Suprapubic skin (tissue), 4 donors: ENCODE measurements at regions not wholly inside any gene's neighbourhood (a gene's known extent, or its start where the extent isn't known, plus 50 kb on each side); places are given as distances from the start of the nearest gene placed in this dataset.

Experiments
- DNase-seq, 2 donors: peaks; one replicate each; pipeline ENCODE4 v3.0.0-alpha.2; 2019; ENCODE audit warnings: low spot score in 2 of 2
- H3K27ac ChIP-seq: fragments of 200-600 bp; sonication (generic); one replicate; pipeline ENCODE4 v1.5.1; 2019
- H3K27me3 ChIP-seq: fragments of 200-600 bp; sonication (generic); one replicate; pipeline ENCODE4 v1.5.1; 2019
- H3K36me3 ChIP-seq: fragments of 200-600 bp; sonication (generic); one replicate; pipeline ENCODE4 v1.5.1; 2019
- H3K4me1 ChIP-seq: fragments of 200-600 bp; sonication (generic); one replicate; pipeline ENCODE4 v1.5.1; 2019
- H3K4me3 ChIP-seq: fragments of 200-600 bp; sonication (generic); one replicate; pipeline ENCODE4 v1.5.1; 2019; ENCODE audit warnings: mild to moderate bottlenecking
- H3K9me3 ChIP-seq: fragments of 200-600 bp; sonication (generic); one replicate; pipeline ENCODE4 v1.5.1; 2019
- CTCF ChIP-seq, 2 donors: fragments of 200-600 bp in 1 of 2; fragments of 450-650 bp in 1 of 2; sonication (generic) in 1 of 2; IDR thresholded peaks; one replicate each; pipeline ENCODE4 v1.5.1; 2016 to 2019; ENCODE audit warnings: antibody characterized with exemption in 2 of 2, mild to moderate bottlenecking in 1 of 2, moderate library complexity in 1 of 2
- EP300 ChIP-seq: sonication (generic); formaldehyde crosslinking; IDR thresholded peaks from one replicate; pipeline ENCODE4 v1.6.1; 2017; ENCODE audit warnings: antibody characterized with exemption
- POLR2A ChIP-seq, 2 donors: fragments of 450-650 bp; IDR thresholded peaks; one replicate each; pipeline ENCODE4 v1.6.1; 2017; ENCODE audit warnings: antibody characterized with exemption in 2 of 2, mild to moderate bottlenecking in 2 of 2, moderate library complexity in 2 of 2
- POLR2AphosphoS5 ChIP-seq, 3 donors: sonication (generic); formaldehyde crosslinking; IDR thresholded peaks; one replicate each; pipeline ENCODE4 v1.6.1; 2017; ENCODE audit warnings: antibody characterized with exemption in 3 of 3
- WGBS: methylation state at CpG from one replicate; pipeline ENCODE4 v1.1.5; 2018; 5-methylcytosine and 5-hydroxymethylcytosine counted together

- Histone ChIP-seq H3K27ac (no peak overlapping the region), H3K9me3 (no peaks in the 10 kb centered on the region), H3K4me1 (no peaks in the 10 kb centered on the region), H3K36me3 (no peaks in the 10 kb centered on the region), H3K4me3 (no peak overlapping the region), H3K27me3 (peaks cover 9% of the 10 kb centered on the region)
- TF ChIP-seq CTCF (IDR thresholded peaks at IDR 0.05) (no peak), POLR2AphosphoS5 (IDR thresholded peaks at IDR 0.05) (no peak), POLR2A (IDR thresholded peaks at IDR 0.05) (no peak), EP300 (no peak)
- DNase-seq, result no peak
- 79% methylated on average over 8 of the region's 8 CpGs for WGBS
These were observed 103.7 kb downstream of the LINC00237 start for GRCh38 chr20:21002486-21002885.

- Histone ChIP-seq H3K27ac (no peak overlapping the region), H3K36me3 (no peaks in the 10 kb centered on the region), H3K4me3 (no peak overlapping the region), H3K4me1 (no peaks in the 10 kb centered on the region), H3K27me3 (peaks cover 10% of the 10 kb centered on the region), H3K9me3 (no peaks in the 10 kb centered on the region)
- no peak for DNase-seq
- WGBS, result 84% methylated on average over 12 of the region's 12 CpGs
- TF ChIP-seq EP300, result no peak
- TF ChIP-seq POLR2AphosphoS5 (IDR thresholded peaks at IDR 0.05), result no peak
- TF ChIP-seq CTCF (IDR thresholded peaks at IDR 0.05), result no peak
- TF ChIP-seq POLR2A (IDR thresholded peaks at IDR 0.05), result no peak
These were observed 112.8 kb downstream of the LINC00237 start for GRCh38 chr20:20993372-20993771.

- no peak for TF ChIP-seq POLR2AphosphoS5 (IDR thresholded peaks at IDR 0.05)
- no peak for TF ChIP-seq EP300
- TF ChIP-seq POLR2A (IDR thresholded peaks at IDR 0.05), result no peak
- TF ChIP-seq CTCF (IDR thresholded peaks at IDR 0.05), result no peak
- no peaks in the 10 kb centered on the region for H3K9me3 ChIP-seq
- no peak for DNase-seq
- no peaks in the 10 kb centered on the region for H3K4me1 ChIP-seq
- H3K4me3 ChIP-seq, result no peak overlapping the region
- H3K27me3 ChIP-seq, result peaks cover 10% of the 10 kb centered on the region
- H3K27ac ChIP-seq, result no peak overlapping the region
- WGBS, result 83% methylated on average over 15 of the region's 15 CpGs
- H3K36me3 ChIP-seq, result no peaks in the 10 kb centered on the region
These were observed 113.3 kb downstream of the LINC00237 start for GRCh38 chr20:20992686-20993360.

GRCh38 chr20:20992277-20992676 is 113.9 kb downstream of the LINC00237 start:
- H3K27me3 ChIP-seq, result peaks cover 10% of the 10 kb centered on the region
- DNase-seq, result no peak
- 94% methylated on average over 7 of the region's 7 CpGs for WGBS
- TF ChIP-seq POLR2AphosphoS5 (IDR thresholded peaks at IDR 0.05) (no peak), EP300 (no peak), CTCF (IDR thresholded peaks at IDR 0.05) (no peak), POLR2A (IDR thresholded peaks at IDR 0.05) (no peak)
- H3K27ac ChIP-seq, result no peak overlapping the region
- no peaks in the 10 kb centered on the region for H3K36me3 ChIP-seq
- H3K9me3 ChIP-seq, result no peaks in the 10 kb centered on the region
- no peak overlapping the region for H3K4me3 ChIP-seq
- H3K4me1 ChIP-seq, result no peaks in the 10 kb centered on the region

GRCh38 chr20:20989081-20989480 is 117.1 kb downstream of the LINC00237 start:
- Histone ChIP-seq H3K27me3 (peaks cover 6% of the 10 kb centered on the region), H3K4me3 (no peak overlapping the region), H3K9me3 (no peaks in the 10 kb centered on the region), H3K36me3 (no peaks in the 10 kb centered on the region), H3K27ac (no peak overlapping the region), H3K4me1 (no peaks in the 10 kb centered on the region)
- no peak for DNase-seq
- TF ChIP-seq CTCF (IDR thresholded peaks at IDR 0.05) (no peak), EP300 (no peak), POLR2AphosphoS5 (IDR thresholded peaks at IDR 0.05) (no peak), POLR2A (IDR thresholded peaks at IDR 0.05) (no peak)
- WGBS, result 68% methylated on average over 3 of the region's 3 CpGs
